ENCODE measurements at regions not wholly inside any gene's neighbourhood (a gene's known extent, or its start where the extent isn't known, plus 50 kb on each side); places are given as distances from the start of the nearest gene placed in this dataset.
"Not testable (repeated sequence)": the region's sequence is repeated elsewhere in the genome, so short reads cannot be mapped to it uniquely, and the experiment has no call there.

DNA sequence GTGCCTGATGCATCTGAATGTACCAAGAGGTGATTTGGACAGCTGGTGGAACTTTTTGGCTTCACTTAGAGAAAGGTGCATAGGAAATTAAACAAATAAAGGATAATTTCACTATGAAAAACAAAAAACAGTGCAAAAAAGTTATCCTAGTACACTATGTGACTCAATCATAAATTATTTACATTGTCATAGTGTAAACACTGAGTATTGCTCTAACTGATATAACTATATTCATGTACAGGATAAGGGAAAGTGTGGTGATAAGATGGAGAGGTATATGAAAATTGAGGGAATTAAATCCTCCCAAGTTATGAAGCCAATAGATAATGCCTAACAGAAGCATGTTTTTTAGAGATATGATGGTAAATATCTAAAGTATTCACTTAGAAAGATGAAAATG is 50.2 kb upstream of the CPNE4 start:
- no peak for DNase-seq (ENCODE audit: low spot score)

DNA sequence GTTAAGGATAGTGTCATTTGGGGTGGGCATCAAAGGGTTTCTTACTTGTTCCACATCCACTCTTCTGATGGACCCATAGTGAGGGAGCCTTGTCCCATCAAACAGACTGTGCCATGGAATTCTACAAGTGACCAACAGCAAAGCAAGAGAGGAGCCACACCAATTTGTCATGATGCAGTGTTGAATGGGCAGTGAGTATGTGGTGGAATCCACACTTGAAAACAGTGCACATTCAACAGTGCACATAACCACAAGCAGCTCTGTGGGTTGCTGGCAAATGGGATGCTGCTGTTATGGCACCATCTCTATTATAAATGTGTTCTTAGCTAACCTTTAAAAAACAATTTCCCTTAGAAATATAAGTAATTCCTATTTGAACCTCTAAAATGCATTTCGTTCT is 52.5 kb upstream of the CPNE4 start:
- DNase-seq (ENCODE audit: low spot score) = no peak

DNA sequence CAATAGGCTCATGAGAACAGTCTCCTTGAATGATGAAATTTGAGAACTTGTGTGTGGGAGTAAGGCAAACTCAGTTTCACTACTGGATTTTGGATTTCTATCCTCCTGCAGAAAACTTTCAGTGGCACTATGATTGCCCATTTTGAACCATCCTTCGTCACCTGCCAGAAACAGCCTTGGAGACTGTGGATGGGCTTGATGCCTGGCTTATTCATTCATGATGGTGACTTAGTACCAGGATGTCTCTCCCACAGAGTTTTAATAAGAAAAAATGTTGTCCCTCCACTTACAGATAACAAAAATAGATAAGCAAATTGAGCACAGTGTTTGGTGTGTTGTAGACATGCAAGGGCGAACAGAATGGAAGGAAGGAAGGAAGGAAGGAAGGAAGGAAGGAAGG is 53.5 kb upstream of the CPNE4 start:
- DNase-seq (ENCODE audit: low spot score) = no peak

DNA sequence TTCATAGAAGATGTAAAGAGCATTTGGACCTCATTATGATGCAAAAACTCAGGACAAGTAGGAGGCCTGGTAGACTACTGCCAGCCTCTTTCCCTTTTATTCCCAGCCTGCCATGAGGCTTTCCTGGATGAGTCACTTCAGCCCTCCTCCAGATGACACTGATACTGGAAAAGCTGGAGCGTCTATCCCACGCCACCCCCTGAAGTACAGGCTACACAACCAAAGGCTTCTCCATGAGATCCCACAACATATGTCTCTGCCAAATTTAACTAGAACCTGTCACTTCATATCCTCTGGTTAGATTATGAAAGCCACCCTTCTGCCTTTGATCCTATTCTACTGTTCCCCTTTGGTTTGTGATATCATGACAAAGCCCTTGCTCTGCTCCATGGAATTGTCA is 56.1 kb upstream of the CPNE4 start:
- no peak for DNase-seq (ENCODE audit: low spot score)

DNA sequence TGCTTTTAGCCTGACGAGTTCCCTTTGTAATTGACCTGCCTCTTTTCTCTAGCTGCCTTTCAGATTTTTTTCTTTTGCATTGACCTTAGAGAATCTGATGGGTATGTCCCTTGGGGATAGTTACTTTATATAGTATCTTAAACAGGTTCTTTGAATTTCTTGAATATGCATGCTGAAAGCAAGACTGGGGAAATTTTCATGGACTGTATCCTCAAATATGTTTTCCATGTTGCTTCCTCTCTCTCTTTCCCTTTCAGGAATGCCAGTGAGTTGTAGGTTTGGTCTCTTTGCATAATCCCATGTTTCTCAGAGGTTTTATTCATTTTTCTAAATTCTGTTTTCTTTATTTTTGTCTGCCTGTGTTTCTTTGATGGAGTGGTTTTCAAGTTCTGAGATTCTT is 81.8 kb upstream of the CPNE4 start:
- no peak for DNase-seq (ENCODE audit: low spot score)

DNA sequence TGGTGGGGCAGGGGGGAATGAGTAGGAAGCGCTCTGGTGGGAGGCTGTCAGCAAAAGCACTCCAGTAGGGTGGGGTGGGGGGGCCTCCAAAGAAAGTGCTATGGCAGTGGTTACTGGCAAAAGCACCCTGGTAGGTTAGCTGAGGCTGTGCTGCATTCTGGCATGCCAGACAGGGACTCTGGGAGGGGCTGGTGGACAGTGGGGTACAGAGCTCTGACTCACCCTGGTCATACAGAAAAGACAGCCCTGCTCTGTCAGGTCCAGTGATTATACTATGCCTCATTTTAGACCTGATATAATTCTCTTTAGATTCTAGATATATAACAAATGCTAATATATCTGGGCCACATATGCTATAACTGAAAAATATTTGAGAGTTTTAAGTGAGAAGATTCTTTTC is 82.8 kb upstream of the CPNE4 start:
- DNase-seq (ENCODE audit: low spot score) = no peak

DNA sequence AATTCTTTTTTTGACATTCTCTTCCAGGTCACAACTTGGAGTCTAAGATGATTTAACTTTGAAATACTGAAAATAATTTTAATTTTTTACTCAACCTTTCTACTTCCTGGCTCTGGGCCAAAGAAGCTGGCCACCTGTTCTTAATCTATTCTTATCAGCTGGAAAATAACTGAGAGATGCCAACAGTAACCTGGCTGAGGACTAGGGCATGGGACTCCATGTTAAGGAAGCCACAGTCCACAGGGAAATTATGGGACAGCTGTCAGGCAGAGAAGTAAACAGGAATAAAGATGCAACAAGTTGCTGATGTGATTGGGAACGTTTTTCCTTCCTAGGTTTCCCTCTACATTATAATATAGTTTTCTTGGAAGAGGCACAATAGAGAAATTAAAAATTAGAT is 84.7 kb upstream of the CPNE4 start:
- no peak for DNase-seq (ENCODE audit: low spot score)

DNA sequence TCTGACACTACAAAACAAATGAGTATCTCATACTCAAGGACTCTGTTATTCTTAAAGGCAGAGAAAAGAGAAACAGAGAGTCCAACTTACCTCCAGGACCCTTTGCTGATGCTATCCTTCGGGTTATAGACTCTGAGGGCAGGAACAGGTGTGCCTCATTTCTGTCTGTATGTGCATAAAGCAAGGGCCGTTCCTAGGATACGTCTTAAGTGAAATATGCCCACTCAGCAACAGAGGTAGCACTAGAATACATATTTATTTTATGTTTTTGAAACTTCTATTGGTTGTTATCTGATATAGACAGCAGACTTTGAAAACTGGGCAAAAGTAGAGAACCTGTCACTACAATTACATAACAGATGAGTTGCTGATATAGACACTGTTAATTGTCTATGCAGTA is 89.3 kb upstream of the CPNE4 start:
- DNase-seq (ENCODE audit: low spot score) = no peak

DNA sequence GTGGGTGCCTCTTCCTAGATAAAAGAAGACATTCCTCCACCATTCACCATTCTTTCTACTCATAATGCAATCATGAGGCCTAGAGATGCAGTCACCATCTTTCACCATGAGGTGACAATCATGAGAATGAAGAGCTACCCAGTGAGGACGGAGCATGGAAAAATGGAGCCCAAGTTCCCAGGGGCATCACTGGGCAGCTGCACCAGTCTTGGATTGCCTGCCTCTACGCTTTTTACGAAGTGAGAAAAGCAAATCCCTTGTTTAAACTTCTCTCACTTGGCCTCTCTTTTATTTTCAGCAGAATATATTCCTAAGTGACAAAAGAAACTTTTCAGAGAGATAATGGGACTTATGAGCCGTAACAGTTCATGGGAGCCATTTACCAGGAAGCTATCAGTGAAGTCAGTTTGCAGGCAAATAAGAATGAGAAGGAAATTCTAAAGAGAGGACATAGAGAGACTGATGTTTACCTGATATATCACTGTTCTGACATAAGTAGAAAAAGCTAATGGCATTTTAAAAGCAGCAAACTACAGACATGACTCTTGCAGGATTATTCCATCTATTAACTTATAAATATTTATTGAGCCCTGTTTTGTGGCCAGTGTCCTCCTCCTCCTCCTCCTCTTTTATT is 90.0 kb upstream of the CPNE4 start:
- DNase-seq (ENCODE audit: low spot score) = no peak

DNA sequence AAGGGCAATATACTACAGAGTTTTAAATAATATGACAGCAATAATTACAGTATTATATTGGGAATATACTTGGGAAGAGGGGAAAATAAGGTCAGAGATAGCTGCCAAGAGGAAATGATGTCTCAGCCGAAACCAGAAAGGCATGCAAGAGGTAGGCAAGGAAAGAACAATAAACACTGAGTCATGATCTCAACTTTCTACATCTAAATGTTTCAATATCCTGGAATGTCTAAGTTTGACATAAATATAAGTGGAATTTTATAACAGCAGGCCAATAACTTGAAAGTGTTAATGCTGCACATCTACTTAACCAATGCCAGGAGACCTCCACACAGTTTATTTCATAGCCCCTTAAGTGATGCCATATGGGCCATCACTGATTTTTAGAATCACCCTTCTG is 99.8 kb upstream of the CPNE4 start:
- DNase-seq (ENCODE audit: low spot score) = no peak

DNA sequence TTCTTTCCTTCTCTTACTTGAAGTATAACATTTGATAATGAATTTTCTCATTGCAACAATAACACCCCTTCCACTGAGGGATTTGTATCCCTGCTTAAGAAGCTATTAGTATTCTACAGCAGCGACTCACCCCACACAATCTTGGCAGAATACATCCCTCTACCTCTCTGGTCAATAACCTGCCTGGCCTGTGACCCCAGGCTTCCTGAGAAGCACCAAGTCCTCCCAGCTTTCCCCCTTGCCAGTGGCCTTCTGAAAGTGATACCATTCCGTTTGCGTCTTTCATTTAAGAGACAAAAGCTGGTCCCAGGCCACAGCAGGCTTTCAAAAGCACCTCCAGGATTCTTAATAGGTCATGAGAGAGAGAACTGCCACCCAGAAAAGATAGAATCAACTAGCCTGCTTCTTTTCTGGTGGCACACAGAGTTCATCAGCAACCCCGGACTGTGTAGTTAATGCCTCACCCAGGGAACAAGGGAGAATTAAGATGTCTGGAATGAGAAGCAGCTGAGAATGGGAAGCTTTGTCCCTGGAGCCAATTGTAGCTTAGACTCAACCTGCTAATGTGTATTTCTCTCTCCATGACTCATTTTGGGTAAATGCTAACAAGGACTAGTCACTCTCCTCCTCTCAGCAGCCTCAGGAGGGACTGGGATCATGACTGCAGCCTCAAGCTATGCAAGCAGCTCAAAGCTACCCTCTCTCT is 101.0 kb upstream of the CPNE4 start:
- no peak for DNase-seq (ENCODE audit: low spot score)

DNA sequence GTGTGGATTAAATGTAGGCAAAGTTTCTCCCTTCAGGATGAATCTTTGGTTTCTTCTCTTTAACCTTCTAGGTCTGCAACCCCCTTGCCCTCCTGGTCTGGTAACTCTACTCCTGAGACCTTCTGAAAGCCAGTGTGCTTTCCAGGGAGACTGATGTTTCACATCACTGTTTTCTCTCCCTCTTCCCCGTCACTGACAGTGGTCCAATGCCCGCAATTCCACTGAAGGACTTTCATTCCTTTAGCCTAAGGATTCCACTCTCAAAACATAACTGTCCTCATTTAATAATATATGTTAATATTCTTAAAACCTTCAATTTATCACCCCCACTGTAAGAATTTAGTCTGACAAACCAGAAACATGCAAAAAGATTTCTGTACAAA is 101.5 kb upstream of the CPNE4 start:
- no peak for DNase-seq (ENCODE audit: low spot score)

DNA sequence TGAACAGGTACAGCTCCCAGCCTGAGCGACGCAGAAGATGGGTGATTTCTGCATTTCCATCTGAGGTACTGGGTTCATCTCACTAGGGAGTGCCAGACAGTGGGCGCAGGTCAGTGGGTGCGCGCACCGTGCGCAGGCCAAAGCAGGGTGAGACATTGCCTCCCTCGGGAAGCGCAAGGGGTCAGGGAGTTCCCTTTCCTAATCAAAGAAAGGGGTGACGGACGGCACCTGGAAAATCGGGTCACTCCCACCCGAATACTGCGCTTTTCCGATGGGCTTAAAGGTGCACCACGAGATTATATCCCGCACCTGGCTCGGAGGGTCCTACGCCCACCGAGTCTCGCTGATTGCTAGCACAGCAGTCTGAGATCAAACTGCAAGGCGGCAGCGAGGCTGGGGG is 102.1 kb upstream of the CPNE4 start:
- not testable (repeated sequence) for DNase-seq (ENCODE audit: low spot score)

DNA sequence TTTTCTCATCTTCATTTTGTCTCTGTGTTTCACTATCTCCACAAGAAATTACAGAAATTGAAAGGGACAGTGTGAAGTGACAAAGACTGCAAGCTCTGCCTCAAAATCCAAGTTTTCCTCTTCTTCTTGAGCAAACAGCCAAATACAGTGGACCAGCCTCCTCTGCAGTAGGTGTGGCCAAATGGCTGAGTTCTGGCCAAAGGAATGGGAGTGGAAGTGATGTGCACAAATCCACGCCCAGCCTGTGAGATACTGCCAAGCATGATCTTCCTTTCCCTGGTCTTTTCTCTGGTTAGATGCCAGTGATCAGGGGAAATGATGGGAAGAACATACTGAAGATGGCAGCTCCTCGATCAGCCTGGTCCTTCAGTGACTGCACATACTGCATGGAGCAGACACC is 111.0 kb upstream of the CPNE4 start:
- DNase-seq (ENCODE audit: low spot score) = no peak

DNA sequence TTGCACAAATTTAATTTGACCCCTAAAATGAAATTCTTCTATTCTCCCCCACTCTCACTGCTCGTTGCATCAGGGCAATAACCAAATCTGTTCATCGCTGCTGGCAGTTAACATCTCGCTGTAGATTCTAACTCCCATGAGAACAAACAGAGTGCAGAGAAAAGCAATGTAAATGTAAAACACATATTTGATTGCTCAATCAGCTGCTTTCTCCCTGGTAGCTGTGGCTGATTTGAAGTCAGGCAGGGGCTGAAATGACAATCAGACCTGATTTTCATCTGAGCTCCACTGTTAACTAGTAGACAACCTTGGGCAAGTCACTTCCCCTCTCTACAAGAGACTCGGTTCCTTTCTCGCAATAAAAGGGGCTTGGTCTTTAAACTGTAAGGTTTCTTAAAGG is 119.8 kb upstream of the CPNE4 start:
- DNase-seq (ENCODE audit: low spot score) = no peak

DNA sequence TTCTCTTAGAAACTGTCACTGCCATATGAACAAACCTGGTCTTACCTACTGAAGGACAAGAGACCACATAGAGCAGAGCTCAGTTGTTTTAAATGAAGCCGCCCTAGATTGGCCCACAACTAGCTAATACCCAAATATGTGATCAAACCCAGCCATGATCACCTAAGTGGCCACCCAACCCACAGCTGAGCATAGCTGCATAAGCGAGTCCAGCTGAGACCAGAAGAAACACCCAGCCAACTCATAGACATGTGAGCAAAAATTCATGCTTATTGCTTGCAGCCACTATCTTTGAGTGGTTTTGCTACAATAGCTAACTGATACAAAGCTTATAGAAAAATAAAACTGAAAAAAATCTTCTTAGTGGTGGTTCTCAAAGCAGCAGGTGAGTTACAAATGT is 124.3 kb upstream of the CPNE4 start:
- no peak for DNase-seq (ENCODE audit: low spot score)

DNA sequence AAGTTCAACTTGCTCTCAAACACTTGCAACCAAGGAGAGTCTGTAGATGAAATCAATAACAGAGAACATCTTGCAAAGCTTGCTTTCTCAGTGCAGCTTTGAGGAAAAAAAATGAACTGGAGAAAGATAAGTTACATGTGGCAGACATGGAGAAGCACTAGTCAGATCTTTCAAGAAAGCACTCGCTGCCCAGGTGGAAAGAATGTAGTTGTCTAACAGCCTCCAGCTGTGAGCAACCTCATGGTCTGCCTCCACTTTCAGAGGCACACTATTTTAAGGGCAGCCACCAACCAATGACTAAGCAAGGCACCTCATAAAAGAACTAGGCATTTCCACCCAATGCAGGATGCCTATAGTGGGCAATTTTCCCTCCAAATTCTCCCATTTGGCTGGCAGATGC is 125.4 kb upstream of the CPNE4 start:
- no peak for DNase-seq (ENCODE audit: low spot score)

DNA sequence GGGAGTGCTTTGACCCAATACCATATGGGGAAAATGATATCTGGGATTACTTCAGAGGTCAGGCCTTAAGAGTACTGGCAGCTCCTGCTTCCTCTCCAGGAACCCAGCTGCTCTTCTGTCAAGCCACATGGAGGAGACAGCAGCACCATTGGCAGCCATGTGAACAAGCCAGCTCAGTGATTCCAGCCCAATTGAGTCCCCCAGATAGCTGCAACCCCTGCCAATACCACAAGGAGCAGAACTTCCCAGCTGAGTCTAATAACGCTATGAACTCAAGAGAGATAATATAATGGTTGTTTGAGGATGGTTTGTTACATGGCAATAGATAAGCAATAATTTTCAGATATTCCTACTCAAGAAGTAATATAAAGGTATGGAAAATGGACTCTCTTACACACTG is 126.8 kb upstream of the CPNE4 start:
- no peak for DNase-seq (ENCODE audit: low spot score)

DNA sequence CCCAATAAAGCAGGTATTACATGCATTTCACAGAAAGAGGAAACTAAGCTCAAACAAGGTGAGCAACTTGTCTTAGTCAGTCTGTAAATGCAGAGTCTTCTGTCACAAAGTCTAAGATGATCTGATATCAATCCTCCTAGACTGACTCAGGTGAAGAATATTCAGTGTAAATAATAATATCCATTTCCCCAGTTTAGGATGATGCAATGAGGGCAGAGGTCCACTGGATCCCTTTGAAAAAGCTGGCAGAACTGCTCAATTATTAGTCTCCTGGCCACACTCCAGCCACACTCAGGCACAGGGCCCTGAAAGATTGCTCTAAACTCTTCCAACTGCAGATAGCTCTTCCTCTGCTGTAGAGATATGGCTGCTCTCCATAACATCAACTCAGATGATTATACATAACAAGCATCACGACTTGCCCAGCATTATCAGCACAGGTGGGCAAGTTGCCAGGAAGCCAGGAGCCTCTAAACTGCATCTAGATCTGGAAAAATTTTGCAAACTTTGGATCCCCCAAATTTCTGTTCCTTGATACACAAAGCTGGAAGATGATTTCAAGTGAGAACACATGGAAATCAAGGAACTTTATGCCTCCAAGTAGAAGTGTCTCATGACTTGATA is 129.8 kb upstream of the CPNE4 start:
- DNase-seq (ENCODE audit: low spot score) = no peak

DNA sequence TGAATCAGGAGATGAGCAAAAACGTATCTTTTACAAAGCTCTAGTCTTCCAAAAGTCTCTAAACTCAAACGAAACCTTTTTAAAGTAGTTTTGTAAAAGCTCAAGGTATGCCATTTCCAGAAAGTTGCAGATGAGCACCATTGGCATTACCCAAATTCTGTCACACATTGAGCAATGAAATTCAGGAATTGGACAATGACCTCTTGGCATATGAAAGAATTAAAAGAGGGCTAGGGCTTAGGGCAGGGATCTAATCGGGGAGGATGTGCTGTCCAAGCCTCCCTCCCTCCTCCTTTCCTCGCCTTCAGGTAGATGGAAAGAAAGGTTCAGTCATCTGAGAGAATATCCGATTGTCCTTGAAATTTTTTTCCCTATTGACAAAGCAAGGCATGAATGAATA is 133.1 kb upstream of the CPNE4 start:
- no peak for DNase-seq (ENCODE audit: low spot score)

DNA sequence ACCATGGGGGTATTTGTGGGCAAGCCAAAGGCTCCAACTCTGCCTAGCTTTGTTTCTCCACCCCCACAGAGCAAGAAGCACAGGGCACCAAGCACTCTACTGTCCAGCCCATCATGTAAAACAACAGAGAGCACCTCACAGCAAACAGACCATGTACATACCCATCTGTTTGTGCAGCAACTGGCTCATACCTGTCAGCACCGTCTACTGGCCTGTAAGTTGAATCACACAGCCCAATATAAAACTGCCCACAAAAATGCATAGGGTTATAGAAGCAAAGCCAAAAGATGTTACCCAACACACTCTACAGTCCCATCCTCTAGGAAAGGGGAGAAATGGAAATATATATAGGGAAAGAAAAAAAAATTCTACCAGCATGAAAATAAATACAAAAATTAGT is 139.7 kb upstream of the CPNE4 start:
- DNase-seq (ENCODE audit: low spot score) = no peak

DNA sequence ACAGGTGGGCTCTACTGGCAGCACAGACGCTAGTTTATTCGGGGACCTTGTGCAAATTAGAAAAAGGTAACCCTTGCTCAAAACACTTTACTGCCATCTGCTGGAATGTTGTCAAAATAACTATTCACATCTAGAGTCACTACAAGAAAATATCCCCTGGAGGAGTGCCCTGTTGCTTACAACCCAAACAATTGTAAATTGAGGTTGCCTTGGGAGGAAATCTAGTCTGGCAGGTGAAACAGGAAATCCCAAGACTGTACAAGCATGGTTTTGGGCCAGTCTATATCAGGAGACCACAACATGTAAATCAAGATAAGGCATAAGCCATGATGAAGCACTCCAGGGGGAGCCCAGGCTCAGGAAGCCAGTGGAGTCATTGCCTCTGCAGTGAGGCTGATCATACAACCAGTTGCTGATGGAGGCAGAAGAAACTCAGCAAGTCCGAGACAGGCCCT is 136.8 kb upstream of the ACP3 start:
- DNase-seq (ENCODE audit: low spot score) = peak; percentile 9

DNA sequence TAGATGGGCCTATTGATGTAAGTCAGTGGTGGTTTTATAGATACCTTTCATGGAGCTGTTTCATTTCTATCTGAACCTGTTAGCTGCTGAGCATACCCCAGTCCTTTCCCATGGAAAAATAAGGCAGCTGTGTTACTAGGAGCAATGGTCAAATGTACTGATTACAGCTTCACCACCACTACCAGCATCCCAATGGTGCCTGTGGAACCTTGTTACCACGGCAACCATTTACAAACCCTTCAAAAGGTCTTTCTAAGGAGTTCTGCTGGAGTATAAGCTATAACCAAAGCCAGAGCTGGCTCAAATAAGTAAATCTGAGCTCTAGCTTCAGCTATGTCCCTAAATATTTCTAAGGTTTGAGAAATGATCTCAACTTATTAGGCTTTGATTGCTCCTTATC is 133.4 kb upstream of the ACP3 start:
- no peak for DNase-seq (ENCODE audit: low spot score)

DNA sequence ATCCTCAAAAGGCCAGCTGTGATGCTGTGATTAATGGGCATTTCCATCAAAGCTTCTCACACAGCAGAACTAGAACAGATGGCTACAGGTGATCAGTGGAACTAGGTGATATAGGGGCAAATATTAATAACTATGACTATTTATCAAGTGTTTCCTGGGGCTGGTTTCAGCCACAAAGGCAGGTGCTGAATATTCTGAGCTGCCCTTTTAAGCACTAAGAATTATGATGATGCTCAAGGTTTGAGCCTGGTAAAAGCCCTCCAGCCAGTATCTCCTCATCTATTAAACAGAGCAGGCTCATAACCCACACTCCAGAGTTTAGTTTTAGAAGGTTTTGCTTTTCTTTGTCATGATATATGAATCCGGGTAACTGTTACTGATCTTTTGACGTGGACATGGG is 129.5 kb upstream of the ACP3 start:
- no peak for DNase-seq (ENCODE audit: low spot score)

All from CD4-positive, alpha-beta T cell treated with Interleukin-15 for 4 hours (primary cell).